Epithelial cell of prostate (primary cell): ENCODE measurements at regions not wholly inside any gene's neighbourhood (a gene's known extent, or its start where the extent isn't known, plus 50 kb on each side); places are given as distances from the start of the nearest gene placed in this dataset.
"Not testable (repeated sequence)": the region's sequence is repeated elsewhere in the genome, so short reads cannot be mapped to it uniquely, and the experiment has no call there.

Experiments
- DNase-seq: peaks from one replicate; pipeline ENCODE4 v3.0.0-alpha.2; 2011; ENCODE audit warnings: low read depth, low spot score
- H3K27ac ChIP-seq: fragments of 450-650 bp; 2 replicates; pipeline ENCODE4 v1.5.1; 2017; ENCODE audit warnings: mild to moderate bottlenecking

DNA sequence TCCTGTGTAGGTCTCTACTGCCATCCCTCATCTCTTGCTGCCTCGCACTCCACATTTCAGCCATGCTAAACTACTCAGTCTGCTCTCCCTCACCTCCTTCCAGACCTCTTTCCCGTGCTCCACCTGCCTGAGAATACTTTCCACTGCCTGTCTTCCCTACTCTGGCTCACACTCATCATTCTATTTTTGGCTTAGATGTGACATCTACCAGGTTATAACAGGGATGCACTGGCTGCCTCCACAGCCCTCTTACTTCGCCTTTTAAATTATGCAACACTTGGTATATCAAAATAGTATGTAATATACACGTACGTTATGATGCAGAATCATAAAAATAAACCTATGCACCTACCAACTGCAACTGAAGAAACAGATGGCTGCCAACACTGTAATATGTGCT is 222.8 kb upstream of the DTNBP1 start:
- DNase-seq, result no peak
- no peak overlapping the region for H3K27ac ChIP-seq

DNA sequence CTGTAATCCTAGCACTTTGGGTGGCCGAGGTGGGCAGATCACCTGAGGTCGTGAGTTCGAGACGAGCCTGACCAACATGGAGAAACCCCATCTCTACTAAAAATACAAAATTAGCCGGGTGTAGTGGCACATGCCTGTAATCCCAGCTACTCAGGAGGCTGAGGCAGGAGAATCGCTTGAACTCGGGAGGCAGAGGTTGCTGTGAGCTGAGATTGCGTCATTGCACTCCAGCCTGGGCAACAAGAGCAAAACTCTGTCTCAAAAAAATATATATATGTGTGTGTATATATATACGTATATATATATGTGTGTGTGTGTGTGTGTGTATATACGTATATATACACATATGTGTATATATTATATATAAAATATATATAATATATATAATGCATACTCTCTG is 220.8 kb upstream of the DTNBP1 start:
- not testable (repeated sequence) for H3K27ac ChIP-seq, DNase-seq

DNA sequence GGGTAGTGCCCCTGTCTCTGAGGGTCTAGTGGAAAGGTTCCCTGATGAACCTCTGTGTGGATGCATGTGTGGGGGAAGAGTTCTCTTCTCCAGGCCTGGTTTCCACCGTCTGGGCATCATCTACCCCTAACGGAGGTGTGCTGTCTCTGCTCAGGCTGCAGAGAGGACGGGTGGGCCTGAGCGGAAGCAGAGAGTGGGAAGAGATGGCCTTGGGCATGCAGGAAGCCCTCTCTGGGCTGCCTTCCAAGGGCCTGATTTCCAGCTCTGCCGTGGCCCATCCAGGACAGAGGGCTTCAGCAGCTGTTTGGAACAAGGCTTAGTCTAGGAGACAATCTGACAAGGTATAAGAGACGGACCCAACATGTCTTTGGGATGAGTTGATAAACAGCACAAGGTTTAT is 220.1 kb upstream of the DTNBP1 start:
- DNase-seq, result no peak
- no peak overlapping the region for H3K27ac ChIP-seq

DNA sequence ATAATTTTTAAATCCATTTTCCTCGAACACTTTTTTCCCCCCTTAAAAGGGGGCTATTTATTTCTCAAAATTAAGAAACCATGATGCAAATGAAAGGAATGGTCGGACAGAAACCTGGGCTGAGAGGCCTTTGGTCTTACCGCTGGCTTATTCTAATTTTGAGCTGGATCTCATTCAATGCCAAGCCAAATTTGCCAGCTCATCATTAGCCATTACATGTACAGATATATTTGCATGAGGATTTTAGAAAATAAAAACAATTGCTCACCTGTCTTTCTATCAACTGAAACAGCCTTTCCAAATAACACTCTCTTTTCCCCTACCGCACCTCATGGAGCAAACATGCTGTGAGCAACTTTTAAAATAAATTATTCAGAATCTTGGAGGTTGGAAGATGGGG is 219.5 kb upstream of the DTNBP1 start:
- H3K27ac ChIP-seq, result no peak overlapping the region
- no peak for DNase-seq

DNA sequence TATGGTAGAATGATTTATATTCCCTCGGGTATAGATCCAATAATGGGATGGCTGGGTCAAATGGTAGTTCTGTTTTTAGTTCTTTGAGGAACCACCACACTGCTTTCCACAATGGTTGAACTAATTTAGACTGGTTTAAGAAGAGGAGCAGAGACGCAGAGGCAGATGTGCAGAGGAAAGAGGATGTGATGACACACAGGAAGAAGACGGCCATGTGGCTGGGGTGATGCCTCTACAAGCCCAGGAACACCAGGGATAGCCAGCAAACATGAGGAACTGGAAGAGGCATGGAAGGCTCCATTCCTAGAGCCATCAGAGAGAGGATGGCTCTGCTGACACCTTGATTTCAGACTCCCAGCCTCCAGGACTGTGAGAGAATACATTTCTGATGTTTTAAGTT is 218.3 kb upstream of the DTNBP1 start:
- no peak for DNase-seq
- no peak overlapping the region for H3K27ac ChIP-seq

DNA sequence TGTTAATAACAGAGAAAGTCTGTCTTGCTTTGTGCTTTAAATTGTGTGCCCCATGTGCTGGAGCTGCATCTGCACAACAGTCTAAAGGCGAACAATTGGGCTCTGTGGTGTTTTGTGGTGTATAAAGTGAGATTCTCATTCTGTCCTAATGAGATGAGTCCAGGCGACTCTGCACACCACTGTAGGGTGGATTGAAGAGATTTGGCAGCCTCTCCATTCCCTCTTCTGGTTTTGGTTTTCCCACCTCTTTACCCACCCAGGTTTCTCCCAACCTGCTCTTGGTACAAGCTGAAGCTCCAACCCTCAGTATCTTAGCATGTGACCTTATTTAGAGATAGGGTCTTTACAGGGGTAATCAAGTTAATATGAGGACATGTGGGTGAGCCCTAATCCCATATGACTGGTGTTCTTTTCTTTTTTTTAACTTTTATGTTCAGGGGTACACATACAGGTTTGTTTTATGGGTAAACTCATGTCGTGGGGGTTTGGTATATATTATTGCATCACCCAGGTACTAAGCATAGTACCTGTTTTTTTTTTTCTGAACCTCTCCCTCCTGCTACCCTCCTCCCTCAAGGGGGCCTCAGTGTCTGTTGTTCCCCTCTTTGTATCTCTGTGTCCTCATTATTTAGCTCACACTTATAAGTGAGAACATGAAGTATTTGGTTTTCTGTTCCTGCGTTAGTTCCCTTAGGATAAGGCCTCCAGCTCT is 217.6 kb upstream of the DTNBP1 start:
- DNase-seq, result no peak
- H3K27ac ChIP-seq, result no peak overlapping the region

DNA sequence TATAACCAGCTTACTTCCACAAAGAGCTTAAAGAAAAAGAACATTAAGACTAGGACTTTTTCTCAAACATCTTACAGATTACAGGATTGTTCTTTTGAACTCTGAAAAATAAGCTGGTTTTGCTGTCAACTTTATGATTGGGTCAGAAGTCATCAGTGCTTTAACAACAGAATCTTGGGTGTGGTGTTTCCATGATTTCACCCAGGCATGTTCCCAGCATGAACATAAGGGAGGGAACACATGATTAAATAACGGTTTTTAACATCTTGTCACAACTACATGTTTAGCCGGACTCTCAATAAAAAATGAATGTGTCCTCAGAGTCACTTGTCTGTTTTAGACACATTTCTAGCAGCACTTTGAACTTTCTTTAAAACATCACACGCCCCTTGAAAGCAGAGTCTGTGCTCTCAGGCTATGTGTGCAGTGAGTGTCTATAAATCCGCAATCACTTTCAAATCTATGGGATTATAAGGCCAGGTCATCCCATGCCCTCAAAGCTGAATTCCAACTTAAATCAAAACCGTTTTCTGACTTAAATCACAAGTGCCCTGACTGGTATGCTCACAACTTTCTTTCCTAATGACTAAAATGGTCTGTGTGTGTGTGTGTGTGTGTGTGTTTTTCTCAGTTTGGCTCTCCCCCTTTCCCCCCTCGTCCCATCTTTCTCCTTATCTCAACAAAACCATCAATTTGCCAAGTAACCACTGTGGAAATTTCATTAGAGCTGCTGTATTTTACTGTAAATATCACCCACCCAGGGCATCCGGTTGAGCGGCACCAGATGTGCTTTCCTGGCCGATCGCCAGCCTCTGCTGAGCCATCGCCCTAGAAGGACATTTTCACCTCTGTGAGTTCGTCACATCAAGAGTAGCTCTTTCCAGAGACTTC is 216.8 kb upstream of the DTNBP1 start:
- no peak for DNase-seq
- no peak overlapping the region for H3K27ac ChIP-seq

DNA sequence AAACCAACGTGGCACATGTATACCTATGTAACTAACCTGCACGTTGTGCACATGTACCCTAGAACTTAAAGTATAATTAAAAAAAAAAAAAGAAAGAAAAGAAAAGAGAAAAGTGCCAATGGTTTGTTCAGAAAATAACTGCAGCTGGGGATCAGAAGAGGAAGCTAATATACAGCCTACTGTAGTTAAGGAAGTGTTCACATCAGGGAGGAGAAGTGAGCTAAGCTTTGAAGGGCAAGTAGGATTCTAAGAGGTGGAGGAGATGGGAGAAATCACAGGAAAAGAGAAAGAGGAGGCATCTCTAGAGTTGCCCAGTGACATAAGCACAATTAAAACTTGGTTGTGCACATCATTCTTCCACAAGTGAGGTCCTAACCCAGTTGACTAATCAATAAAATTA is 214.4 kb upstream of the DTNBP1 start:
- no peak overlapping the region for H3K27ac ChIP-seq
- no peak for DNase-seq

DNA sequence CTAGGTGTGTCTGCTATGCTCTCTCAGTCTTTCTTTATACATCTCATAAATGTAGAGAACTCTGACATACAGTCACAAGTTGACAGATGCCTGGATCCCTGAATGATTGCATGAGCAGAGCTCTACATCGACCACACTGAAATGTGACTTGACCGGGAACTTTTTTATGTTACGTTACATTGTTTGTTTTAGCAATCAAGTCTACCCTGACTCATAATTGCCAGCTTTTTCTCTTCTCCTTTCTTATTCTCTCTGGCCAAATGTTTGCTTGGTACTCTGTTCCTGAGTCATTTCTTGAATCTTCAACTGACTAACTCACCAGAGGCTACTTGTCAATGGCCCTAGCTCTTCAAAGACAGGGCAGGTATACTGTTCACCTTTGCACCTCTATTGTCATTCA is 213.6 kb upstream of the DTNBP1 start:
- H3K27ac ChIP-seq, result peak overlapping the region; percentile 27
- peak; percentile 84 for DNase-seq

DNA sequence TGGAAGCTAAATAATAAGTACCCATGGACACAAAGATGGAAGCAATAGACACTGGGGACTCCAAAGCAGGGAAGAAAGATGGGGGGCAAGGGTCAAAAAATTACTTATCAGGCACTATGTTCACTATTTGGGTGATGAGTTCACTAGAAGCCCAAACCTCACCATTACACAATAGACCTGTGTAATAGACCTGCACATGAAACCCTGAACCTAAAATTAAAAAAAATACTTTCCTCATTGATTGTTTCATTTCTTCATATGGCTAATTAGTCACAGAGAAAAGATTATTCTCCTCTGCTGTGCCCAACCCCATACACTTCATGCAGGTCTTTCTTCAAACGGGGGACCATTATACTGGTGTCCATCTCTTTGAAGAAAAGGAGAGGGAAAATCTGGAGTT is 213.0 kb upstream of the DTNBP1 start:
- peak overlapping the region; percentile 27 for H3K27ac ChIP-seq
- DNase-seq, result no peak

DNA sequence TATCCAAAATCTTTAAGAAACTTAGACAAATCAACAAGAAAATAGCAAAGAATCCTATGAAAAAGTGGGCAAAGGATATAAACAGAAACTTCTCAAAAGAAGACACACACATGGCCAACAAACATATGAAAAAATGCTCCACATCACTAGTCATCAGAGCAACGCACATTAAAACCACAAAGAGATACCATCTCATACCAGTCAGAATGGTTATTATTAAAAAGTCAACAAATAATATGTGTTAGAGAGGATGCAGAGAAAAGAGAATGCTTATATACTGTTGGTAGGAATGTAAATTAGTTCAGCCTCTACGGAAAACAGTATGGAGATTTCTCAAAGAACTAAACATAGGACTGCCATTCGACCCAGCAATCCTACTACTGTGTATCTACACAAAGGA is 212.0 kb upstream of the DTNBP1 start:
- no peak overlapping the region for H3K27ac ChIP-seq
- DNase-seq, result peak; percentile 33

DNA sequence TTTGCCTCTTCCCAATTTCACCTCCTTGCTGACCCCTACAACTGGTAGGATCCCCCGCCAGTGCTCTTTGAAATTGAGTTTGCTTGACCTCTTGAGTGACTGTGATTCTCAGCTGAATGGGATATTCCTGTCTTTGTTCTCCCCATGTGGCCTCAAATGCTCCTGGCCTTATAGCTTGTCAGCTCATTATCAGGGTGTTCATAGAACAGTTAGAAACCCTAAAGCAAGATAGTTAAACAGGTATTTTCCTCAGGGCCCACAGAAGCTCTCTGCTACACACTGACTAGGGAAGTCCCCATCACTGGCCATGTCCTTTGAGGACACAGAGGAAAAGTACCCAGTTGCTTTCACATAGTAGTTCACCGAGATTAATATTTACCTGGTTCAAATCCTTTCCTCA is 211.5 kb upstream of the DTNBP1 start:
- H3K27ac ChIP-seq, result no peak overlapping the region
- DNase-seq, result no peak

DNA sequence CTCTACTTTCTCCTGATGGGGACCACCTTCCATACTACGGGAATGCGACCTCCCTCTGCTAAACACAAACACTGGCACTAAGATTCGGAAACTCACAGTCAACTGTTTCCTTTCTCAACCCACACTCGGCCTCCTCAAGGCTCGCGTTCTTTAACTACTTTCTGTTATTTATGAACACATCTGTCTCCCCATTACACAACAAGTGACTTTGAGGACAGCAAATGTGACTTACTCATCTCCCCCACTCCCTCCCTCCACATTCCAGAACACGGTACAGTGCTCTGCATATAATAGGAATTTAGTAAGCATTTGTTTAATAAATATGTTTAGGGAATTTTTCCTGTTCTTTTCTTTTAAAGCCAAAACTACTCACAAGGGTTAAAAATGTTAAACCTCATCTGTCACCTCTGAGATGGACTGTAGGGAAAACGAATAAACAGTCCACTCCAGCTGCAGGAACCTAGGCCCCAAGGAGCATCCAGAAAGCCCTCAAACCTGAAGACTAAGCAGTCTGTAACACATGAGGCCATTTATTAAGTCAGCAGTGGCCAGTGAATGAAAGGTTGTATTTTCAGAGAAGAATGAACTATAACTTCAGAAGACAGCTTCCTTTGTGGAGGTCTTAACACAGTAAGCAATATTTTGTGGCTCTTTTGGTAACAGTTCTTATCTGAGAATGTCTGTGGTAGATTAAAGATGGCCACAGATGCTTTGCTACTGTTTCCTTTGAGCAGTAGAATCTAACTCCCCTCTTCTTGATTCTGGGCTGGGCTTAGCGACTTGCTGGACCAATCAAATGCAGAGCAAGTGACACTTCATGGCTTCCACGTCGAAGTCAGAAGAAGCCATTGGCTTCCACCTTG is 209.6 kb upstream of the DTNBP1 start:
- DNase-seq, result no peak
- no peak overlapping the region for H3K27ac ChIP-seq

DNA sequence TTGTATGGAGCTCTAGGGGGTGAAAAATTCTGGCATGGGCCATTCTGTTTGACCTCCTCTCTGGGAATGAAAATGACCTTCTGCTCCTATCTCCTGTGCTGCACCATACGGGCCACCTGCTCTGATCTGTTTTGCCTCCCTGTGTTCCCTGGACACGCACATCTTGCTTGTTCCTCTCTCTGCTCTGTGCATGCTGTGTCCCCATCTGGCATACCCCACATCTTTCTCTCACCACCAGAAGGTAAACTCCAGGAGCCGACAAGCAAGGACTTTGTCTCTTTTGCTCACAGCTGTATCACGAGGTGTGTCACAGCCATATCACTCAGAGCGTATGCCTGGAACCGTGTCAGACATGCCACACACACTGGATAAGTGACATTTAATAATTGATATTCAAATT is 208.4 kb upstream of the DTNBP1 start:
- DNase-seq, result no peak
- no peak overlapping the region for H3K27ac ChIP-seq

DNA sequence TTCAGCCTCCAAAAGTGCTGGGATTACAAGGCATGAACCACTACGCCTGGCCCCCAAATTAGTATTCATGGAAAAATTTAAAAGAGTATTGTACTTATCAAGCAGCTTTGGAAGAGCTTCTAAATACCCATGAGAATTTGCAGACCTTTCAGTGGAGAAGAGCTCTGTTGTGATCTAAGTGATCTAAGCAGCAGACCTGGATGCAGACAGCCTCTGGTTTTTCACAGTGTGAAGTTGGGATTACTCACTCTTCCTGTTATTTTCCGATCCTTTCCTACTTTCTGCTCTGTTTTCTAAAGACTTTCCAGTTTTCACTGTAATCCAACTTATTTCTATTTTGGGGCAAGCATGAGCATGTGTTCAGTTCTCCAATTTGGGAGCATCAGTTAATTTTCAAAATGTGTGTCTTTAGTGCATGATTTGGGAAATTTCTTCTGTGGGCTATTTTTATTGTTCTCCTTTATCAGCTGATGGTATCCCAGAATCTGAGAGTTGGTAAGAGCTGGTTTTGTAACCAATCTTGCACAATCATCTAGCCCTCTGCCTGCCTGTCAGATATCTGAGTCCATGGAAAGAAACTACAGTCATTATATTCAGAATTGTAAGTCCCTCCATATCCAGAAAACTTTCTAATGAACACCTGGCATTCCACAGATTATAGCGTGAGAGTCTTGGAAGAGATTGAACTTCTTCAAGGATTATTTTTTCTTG is 207.7 kb upstream of the DTNBP1 start:
- no peak for DNase-seq
- no peak overlapping the region for H3K27ac ChIP-seq

DNA sequence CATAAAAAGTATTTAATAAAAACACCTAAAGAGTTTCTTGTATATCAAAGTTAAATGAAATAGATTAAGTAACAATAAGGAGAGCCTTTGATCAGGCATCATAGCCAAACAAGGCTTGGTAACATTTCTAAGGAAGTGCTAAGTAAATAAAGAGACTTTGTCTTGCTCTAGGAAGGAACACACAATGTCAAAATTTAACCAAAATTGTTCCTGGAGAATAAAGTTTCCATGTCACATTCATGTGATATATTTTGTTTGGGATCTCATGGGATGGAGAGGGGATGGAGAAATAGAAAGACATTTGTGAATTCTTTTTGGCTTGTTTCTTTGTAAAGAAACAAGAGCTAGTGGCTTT is 201.9 kb upstream of the DTNBP1 start:
- H3K27ac ChIP-seq, result no peak overlapping the region
- no peak for DNase-seq

DNA sequence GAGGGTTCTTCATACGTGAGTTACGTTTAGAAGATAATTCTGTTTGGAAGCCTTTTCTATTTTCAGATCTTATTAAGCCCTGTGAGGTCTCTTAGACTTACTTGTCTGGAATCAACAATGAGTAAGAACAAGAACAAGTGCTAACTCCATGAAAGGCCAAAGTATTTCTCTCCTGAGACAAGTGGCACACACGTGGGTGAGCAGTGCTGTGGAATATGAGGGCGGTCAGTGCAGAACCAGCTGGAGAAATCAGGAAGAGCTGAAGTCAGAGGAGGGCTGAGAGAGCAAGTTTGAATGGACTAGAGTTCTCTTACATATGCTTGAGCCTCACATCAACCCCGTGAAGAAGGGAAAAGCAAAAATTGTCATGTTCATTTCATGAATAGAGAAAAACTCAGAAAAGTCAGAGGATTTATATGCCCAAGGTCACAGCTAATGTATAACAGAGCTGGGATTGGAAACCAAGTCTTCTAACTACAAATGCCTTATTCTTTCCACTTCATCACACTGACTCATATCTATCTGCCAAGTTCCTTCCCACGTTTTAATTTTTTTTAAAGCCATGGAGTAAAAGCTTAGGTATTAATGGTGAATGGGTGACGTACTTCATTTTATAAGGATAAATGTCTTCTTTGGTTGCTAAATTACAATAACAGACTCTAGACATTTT is 201.3 kb upstream of the DTNBP1 start:
- no peak for DNase-seq
- H3K27ac ChIP-seq, result no peak overlapping the region

DNA sequence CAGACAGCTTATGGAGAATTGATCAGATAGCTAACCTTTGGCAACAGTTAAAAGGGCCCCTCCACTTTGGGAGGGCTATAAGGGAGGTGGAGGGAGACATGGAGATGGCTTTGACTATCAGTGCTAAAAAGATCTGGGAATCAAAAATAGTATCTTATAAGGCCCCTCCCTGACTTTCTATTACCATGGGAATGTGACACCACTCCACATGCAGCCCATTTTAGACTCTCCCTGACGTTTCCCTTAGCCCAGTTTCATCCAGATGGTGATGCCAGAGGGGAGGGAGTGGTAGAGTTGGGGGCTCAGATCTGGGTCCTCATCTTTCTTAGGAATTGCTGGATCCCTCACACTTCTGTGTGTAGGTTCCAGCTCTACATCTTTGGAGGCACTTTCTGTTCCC is 200.0 kb upstream of the DTNBP1 start:
- no peak overlapping the region for H3K27ac ChIP-seq
- DNase-seq, result no peak

DNA sequence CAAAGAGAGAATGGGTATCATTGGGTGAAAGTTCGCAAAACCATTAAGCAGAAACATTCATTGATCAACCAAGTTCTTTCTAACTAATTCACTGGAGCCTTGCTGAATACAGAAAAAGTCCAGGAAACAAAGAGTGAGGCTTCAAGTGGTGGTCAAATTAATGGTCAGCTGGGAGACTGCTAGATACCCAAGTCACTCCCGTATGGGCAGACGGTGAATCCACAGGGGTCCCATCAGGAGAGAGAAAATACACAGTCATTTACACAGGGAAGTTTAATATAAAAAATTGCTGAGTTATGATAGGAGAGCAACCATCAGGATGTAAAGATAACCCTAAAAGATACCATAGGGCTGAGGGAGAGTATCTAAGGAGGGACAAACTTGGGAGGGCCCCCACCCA is 198.7 kb upstream of the DTNBP1 start:
- no peak overlapping the region for H3K27ac ChIP-seq
- no peak for DNase-seq
